ENCODE measurements at regions not wholly inside any gene's neighbourhood (a gene's known extent, or its start where the extent isn't known, plus 50 kb on each side); places are given as distances from the start of the nearest gene placed in this dataset.
"Not testable (repeated sequence)": the region's sequence is repeated elsewhere in the genome, so short reads cannot be mapped to it uniquely, and the experiment has no call there.

- TF ChIP-seq CTCF (IDR thresholded peaks at IDR 0.05; ENCODE audit: borderline replicate concordance) = no peak
- intact Hi-C loops (cut with micrococcal nuclease) = no loop called here
- H3K4me1 ChIP-seq = no peaks in the 10 kb centered on the region
- peak; percentile 53 for DNase-seq
- H3K27ac ChIP-seq (replicated peaks) = peak overlapping the region; percentile 46
- H3K9me3 ChIP-seq (replicated peaks) = no peaks in the 10 kb centered on the region
- H3K27me3 ChIP-seq (ENCODE audit: low read depth) = no peaks in the 10 kb centered on the region
- H3K4me3 ChIP-seq = no peak overlapping the region
- no peaks in the 10 kb centered on the region for H3K36me3 ChIP-seq
These were observed 83.4 kb upstream of the KCNE2 start for GRCh38 chr21:34280389-34280795.

- H3K36me3 ChIP-seq = no peaks in the 10 kb centered on the region
- H3K4me3 ChIP-seq = no peak overlapping the region
- intact Hi-C loops (cut with micrococcal nuclease) = no loop called here
- H3K27me3 ChIP-seq (ENCODE audit: low read depth) = no peaks in the 10 kb centered on the region
- TF ChIP-seq CTCF (IDR thresholded peaks at IDR 0.05; ENCODE audit: borderline replicate concordance) = no peak
- H3K27ac ChIP-seq (replicated peaks) = peak overlapping the region; percentile 46
- H3K9me3 ChIP-seq (replicated peaks) = no peaks in the 10 kb centered on the region
- peak; percentile 36 for DNase-seq
- no peaks in the 10 kb centered on the region for H3K4me1 ChIP-seq
These were observed 82.8 kb upstream of the KCNE2 start for GRCh38 chr21:34280959-34281358.

- intact Hi-C loops (cut with micrococcal nuclease) = no loop called here
- no peak for DNase-seq
- H3K4me3 ChIP-seq = no peak overlapping the region
- no peaks in the 10 kb centered on the region for H3K36me3 ChIP-seq
- H3K9me3 ChIP-seq (replicated peaks) = no peaks in the 10 kb centered on the region
- no peak for TF ChIP-seq CTCF (IDR thresholded peaks at IDR 0.05; ENCODE audit: borderline replicate concordance)
- H3K4me1 ChIP-seq = no peaks in the 10 kb centered on the region
- no peak overlapping the region for H3K27ac ChIP-seq (replicated peaks)
- H3K27me3 ChIP-seq (ENCODE audit: low read depth) = no peaks in the 10 kb centered on the region
These were observed 81.6 kb upstream of the KCNE2 start for GRCh38 chr21:34282223-34282622.

- DNase-seq = no peak
- Histone ChIP-seq H3K36me3 (no peaks in the 10 kb centered on the region), H3K9me3 (replicated peaks) (peaks cover 13% of the 10 kb centered on the region), H3K27ac (replicated peaks) (no peak overlapping the region), H3K4me1 (no peaks in the 10 kb centered on the region), H3K4me3 (no peak overlapping the region), H3K27me3 (ENCODE audit: low read depth) (no peaks in the 10 kb centered on the region)
- intact Hi-C loops (cut with micrococcal nuclease) = no loop called here
- no peak for TF ChIP-seq CTCF (IDR thresholded peaks at IDR 0.05; ENCODE audit: borderline replicate concordance)
These were observed 79.1 kb upstream of the KCNE2 start for GRCh38 chr21:34284666-34285065.

- intact Hi-C loops (cut with micrococcal nuclease); H3K4me1 ChIP-seq; DNase-seq; H3K36me3 ChIP-seq; H3K27me3 ChIP-seq (ENCODE audit: low read depth); H3K27ac ChIP-seq (replicated peaks); H3K4me3 ChIP-seq: not testable (repeated sequence)
- peaks cover 13% of the 10 kb centered on the region for H3K9me3 ChIP-seq (replicated peaks)
These were observed 75.8 kb upstream of the KCNE2 start for GRCh38 chr21:34288042-34288441.

GRCh38 chr21:34289856-34290255 is 74.0 kb upstream of the KCNE2 start:
- intact Hi-C loops (cut with micrococcal nuclease) = no loop called here
- no peak for TF ChIP-seq CTCF (IDR thresholded peaks at IDR 0.05; ENCODE audit: borderline replicate concordance)
- Histone ChIP-seq H3K9me3 (replicated peaks) (peaks cover 13% of the 10 kb centered on the region), H3K4me1 (no peaks in the 10 kb centered on the region), H3K4me3 (no peak overlapping the region), H3K27ac (replicated peaks) (no peak overlapping the region), H3K27me3 (ENCODE audit: low read depth) (no peaks in the 10 kb centered on the region), H3K36me3 (no peaks in the 10 kb centered on the region)
- no peak for DNase-seq
